ENCODE measurements at regions not wholly inside any gene's neighbourhood (a gene's known extent, or its start where the extent isn't known, plus 50 kb on each side); places are given as distances from the start of the nearest gene placed in this dataset.
"Not testable (repeated sequence)": the region's sequence is repeated elsewhere in the genome, so short reads cannot be mapped to it uniquely, and the experiment has no call there.

DNA sequence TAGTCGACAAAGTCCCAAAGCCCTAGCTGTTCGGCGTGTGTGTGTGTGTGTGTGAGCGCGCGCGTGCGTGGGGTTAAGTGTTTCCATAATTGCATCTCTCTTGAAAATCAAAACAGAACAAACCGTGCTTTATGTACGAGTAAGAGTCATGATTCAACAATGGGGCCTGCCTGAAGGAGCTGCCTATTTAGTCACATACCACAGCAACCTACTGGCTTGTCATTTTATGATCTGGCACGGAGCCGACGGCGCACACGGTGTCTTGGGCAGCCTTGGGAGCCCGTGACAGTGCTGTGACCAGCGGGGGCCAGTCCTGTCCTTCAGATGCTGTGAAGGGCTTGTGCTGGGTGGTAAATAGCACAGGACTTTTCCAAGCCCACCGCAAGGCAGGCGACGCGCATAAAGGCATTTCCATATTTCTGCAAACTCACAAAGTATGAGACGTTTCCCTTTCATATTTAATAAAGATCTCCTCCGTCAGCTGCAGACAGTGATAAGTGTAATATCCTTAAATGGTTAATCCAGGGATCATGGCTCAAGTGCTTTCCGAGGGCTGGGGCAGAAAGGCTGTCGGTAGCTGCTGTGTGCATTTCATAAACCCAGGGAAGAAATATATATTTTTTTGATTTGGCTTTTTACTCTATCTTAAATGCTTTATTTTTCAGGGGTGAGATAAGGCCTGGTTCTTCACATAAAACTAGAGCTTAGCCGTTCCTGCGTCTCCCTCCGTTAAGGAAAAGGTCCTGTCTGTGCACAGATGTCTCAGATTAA, 270.2 kb upstream of the IRX1 start:
- ATAC-seq (ENCODE audit: low FRiP score in 2 of 2): peak; percentile 11 to 15
- Histone ChIP-seq H3K36me3 (no peaks in the 10 kb centered on the region), H3K4me1 (no peaks in the 10 kb centered on the region), H3K27me3 (no peaks in the 10 kb centered on the region), H3K9me3 (no peaks in the 10 kb centered on the region), H3K27ac (no peak overlapping the region), H3K4me3 (peak overlapping the region in 1 of 4 donors; percentile 0)
- WGBS, 2 donors: 64% methylated on average over 20 to 28 of the region's 28 CpGs
- TF ChIP-seq EP300 (IDR thresholded peaks at IDR 0.05): no peak
- TF ChIP-seq, protein P1, sequence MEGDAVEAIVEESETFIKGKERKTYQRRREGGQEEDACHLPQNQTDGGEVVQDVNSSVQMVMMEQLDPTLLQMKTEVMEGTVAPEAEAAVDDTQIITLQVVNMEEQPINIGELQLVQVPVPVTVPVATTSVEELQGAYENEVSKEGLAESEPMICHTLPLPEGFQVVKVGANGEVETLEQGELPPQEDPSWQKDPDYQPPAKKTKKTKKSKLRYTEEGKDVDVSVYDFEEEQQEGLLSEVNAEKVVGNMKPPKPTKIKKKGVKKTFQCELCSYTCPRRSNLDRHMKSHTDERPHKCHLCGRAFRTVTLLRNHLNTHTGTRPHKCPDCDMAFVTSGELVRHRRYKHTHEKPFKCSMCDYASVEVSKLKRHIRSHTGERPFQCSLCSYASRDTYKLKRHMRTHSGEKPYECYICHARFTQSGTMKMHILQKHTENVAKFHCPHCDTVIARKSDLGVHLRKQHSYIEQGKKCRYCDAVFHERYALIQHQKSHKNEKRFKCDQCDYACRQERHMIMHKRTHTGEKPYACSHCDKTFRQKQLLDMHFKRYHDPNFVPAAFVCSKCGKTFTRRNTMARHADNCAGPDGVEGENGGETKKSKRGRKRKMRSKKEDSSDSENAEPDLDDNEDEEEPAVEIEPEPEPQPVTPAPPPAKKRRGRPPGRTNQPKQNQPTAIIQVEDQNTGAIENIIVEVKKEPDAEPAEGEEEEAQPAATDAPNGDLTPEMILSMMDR (IDR thresholded peaks at IDR 0.05): no peak
- no peak for TF ChIP-seq POLR2AphosphoS5 (IDR thresholded peaks at IDR 0.05)
- no peak for TF ChIP-seq POLR2A (IDR thresholded peaks at IDR 0.05)
- DNase-seq: peak in 1 of 2 donors; percentile 33

DNA sequence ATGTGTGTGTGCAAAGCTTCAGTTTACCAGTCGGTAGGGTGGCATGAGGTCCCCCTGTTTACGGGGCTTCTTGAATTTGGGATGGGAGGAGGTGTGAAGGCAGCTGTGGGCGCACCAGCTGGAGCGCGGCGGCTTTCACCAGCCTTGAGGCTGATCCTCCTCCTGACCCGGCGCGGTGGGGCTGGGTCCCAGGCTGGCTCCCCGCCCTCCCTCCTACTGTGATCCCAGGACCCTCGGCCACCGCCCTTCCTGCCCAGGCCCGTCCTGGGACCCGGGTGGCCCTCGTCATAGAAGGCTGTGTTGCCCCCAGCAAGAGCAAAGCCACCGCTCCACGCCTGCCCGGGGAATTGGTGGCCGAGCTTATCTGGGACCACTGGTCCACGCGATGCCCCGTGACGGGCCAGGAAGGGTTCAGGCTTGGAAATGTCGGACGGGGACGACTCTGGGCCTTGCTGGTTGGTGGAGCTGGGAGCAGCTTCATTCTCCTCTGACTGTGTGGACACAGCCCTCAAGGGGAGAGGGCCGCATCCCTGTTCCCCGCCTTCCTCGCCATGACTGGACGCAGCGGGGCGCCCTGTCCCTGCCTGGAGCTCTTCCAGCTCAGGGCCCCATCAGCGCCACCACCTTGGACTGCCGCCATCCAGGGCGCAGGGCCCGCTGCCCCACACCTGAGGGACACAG, 271.1 kb upstream of the IRX1 start:
- 82 to 83% methylated on average over 15 to 35 of the region's 36 CpGs for WGBS, 2 donors
- no peak overlapping the region for H3K27ac ChIP-seq
- H3K27me3 ChIP-seq: no peaks in the 10 kb centered on the region
- H3K4me3 ChIP-seq: no peak overlapping the region
- H3K36me3 ChIP-seq: no peaks in the 10 kb centered on the region
- no peaks in the 10 kb centered on the region for H3K9me3 ChIP-seq
- ATAC-seq (ENCODE audit: low FRiP score in 2 of 2): peak in 1 of 2 donors; percentile 56
- DNase-seq: peak in 1 of 2 donors; percentile 82
- no peaks in the 10 kb centered on the region for H3K4me1 ChIP-seq
- TF ChIP-seq, protein P1 (IDR thresholded peaks at IDR 0.05): no peak
- TF ChIP-seq POLR2A (IDR thresholded peaks at IDR 0.05) (no peak), EP300 (IDR thresholded peaks at IDR 0.05) (no peak), POLR2AphosphoS5 (IDR thresholded peaks at IDR 0.05) (no peak)

DNA sequence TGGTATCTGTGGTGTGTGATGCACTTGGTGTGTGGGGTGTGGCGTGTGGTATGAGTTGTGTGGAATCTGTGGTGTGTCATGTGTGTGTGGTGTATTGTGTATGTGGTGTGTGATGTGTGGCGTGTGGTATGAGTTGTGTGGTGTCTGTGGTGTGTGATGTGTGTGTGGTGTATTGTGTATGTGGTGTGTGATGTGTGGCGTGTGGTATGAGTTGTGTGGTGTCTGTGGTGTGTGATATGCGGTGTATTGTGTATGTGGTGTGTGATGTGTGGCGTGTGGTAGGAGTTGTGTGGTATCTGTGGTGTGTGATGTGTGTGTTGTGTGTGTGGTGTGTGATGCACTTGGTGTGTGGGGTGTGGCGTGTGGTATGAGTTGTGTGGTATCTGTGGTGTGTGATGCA, 271.7 kb upstream of the IRX1 start:
- not testable (repeated sequence) for DNase-seq; H3K4me3 ChIP-seq; H3K27me3 ChIP-seq; H3K9me3 ChIP-seq; H3K36me3 ChIP-seq; H3K27ac ChIP-seq; ATAC-seq (ENCODE audit: low FRiP score in 2 of 2); H3K4me1 ChIP-seq
- WGBS, 2 donors: 88 to 93% methylated on average over 6 of the region's 6 CpGs

DNA sequence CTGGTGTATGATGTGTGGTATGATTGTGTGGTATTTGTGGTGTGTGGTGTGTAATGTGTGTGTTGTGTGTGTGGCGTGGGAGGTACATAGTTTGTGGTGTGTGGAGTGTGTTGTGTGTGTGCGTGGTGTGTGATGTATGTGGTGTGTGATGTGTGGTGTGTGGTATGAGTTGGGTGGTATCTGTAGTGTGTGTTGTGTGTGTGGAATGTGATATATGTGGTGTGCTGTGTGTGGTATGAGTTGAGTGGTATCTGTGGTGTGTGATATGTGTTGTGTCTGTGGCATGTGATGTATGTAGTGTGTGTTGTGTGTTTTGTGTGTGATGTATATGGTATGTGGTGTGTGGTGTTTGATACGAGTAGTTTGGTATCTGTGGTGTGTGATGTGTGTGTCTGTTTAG, 272.5 kb upstream of the IRX1 start:
- WGBS, 2 donors: 92 to 95% methylated on average over 3 of the region's 3 CpGs

DNA sequence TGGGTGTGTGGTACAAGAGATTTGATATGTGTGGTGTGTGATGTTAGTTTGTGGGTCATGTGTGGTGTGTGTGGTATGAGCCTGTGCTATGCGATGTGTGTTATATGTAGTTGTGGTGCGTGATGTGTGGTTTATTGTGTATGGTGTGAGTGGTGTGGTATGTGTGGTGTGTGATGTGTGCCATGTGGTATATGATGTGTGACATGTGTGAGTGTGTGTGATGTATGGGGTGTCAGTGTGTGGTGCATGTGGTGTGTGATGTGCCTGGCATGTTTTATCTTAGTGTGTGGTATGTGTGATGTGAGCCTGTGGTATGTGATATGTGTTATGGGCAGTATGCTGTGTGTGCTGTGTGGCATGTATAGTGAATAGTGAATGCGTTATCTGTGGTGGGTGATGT, 273.0 kb upstream of the IRX1 start:
- no peaks in the 10 kb centered on the region for H3K36me3 ChIP-seq
- no peaks in the 10 kb centered on the region for H3K4me1 ChIP-seq
- H3K9me3 ChIP-seq: no peaks in the 10 kb centered on the region
- no peak overlapping the region for H3K4me3 ChIP-seq
- DNase-seq (no peak), ATAC-seq (ENCODE audit: low FRiP score in 2 of 2) (peak in 1 of 2 donors; percentile 9)
- WGBS, 2 donors: 92 to 95% methylated on average over 3 of the region's 3 CpGs
- TF ChIP-seq POLR2AphosphoS5 (IDR thresholded peaks at IDR 0.05) (no peak), POLR2A (IDR thresholded peaks at IDR 0.05) (no peak), EP300 (IDR thresholded peaks at IDR 0.05) (no peak)
- TF ChIP-seq, protein P1 (IDR thresholded peaks at IDR 0.05): no peak
- no peak overlapping the region for H3K27ac ChIP-seq
- H3K27me3 ChIP-seq: no peaks in the 10 kb centered on the region

More for the DNA sequence above, 272.5 kb upstream of the IRX1 start:
- TF ChIP-seq, protein P1 (IDR thresholded peaks at IDR 0.05): no peak
- TF ChIP-seq POLR2A (IDR thresholded peaks at IDR 0.05) (no peak), POLR2AphosphoS5 (IDR thresholded peaks at IDR 0.05) (no peak), EP300 (IDR thresholded peaks at IDR 0.05) (no peak)
- ATAC-seq (ENCODE audit: low FRiP score in 2 of 2) (no peak), DNase-seq (no peak)
- Histone ChIP-seq H3K36me3 (no peaks in the 10 kb centered on the region), H3K9me3 (no peaks in the 10 kb centered on the region), H3K27me3 (no peaks in the 10 kb centered on the region), H3K4me3 (no peak overlapping the region), H3K4me1 (no peaks in the 10 kb centered on the region), H3K27ac (no peak overlapping the region)
